Thyroid gland (tissue), 4 donors: ENCODE measurements at regions not wholly inside any gene's neighbourhood (a gene's known extent, or its start where the extent isn't known, plus 50 kb on each side); places are given as distances from the start of the nearest gene placed in this dataset.

Experiments
- CTCF ChIP-seq, 6 experiments: fragments of 200-600 bp in 3 of 6; fragments of 450-650 bp in 3 of 6; sonication (generic) in 3 of 6; IDR thresholded peaks; one replicate each; pipeline ENCODE4 v1.5.1; 2016 to 2019; ENCODE audit warnings: antibody characterized with exemption in 6 of 6, mild to moderate bottlenecking in 2 of 6, inconsistent platforms in 1 of 6, moderate library complexity in 1 of 6
- POLR2A ChIP-seq, 2 donors: fragments of 450-650 bp; IDR thresholded peaks; one replicate each; pipeline ENCODE4 v1.6.1; 2017; ENCODE audit warnings: antibody characterized with exemption in 2 of 2, mild to moderate bottlenecking in 2 of 2, moderate library complexity in 1 of 2

GRCh38 chr5:13019729-13020128 lies 924.8 kb downstream of the DNAH5 start:
- TF ChIP-seq CTCF (IDR thresholded peaks at IDR 0.05) (no peak), POLR2A (IDR thresholded peaks at IDR 0.05) (no peak)
